MM.1S (cell line): ENCODE measurements at regions not wholly inside any gene's neighbourhood (a gene's known extent, or its start where the extent isn't known, plus 50 kb on each side); places are given as distances from the start of the nearest gene placed in this dataset.

Source experiments
- CTCF ChIP-seq: fragments of 300-600 bp; sonication (generic); IDR thresholded peaks from 2 replicates; pipeline ENCODE4 v1.5.1; 2016; ENCODE audit warnings: antibody characterized with exemption, low read length, mixed read lengths
- EZH2 ChIP-seq: fragments of 300-600 bp; sonication (generic); optimal IDR thresholded peaks from 2 replicates; pipeline ENCODE3; 2017; ENCODE audit warnings: low read depth, mild to moderate bottlenecking, antibody characterized with exemption, low read length, mixed read lengths

- TF ChIP-seq EZH2 = no peak
- no peak for TF ChIP-seq CTCF
Observed at GRCh38 chr20:55232647-55233046, 757.3 kb downstream of the DOK5 start.
